ENCODE measurements at regions not wholly inside any gene's neighbourhood (a gene's known extent, or its start where the extent isn't known, plus 50 kb on each side); places are given as distances from the start of the nearest gene placed in this dataset.

DNA sequence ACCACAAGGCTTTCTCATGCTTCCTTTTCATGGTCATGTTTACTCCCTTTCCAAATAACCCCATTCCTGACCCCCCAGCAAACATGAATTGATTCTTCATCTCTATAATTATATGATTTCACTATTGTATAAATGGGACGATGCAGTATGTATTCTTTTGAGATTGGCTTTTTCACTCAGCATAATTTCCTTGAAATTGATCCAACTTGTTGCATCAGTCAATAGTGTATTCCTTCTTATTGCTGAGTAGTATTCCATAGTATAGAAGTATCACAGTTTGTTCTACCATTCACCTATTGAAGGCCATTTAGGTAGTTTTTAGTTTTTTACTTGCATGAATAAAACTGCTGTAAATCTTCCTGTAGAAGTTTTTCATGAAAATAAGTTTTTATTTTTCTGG is 264.7 kb downstream of the BAMBI start:
- H3K9me3 ChIP-seq = no peaks in the 10 kb centered on the region
- no peak for DNase-seq (ENCODE audit: low spot score)
- no peak overlapping the region for H3K27ac ChIP-seq
- no peaks in the 10 kb centered on the region for H3K4me1 ChIP-seq (replicated peaks)
- TF ChIP-seq POLR2A (IDR thresholded peaks at IDR 0.05) = no peak
- no peak for TF ChIP-seq POLR2AphosphoS5 (IDR thresholded peaks at IDR 0.05)
- TF ChIP-seq, protein P1, sequence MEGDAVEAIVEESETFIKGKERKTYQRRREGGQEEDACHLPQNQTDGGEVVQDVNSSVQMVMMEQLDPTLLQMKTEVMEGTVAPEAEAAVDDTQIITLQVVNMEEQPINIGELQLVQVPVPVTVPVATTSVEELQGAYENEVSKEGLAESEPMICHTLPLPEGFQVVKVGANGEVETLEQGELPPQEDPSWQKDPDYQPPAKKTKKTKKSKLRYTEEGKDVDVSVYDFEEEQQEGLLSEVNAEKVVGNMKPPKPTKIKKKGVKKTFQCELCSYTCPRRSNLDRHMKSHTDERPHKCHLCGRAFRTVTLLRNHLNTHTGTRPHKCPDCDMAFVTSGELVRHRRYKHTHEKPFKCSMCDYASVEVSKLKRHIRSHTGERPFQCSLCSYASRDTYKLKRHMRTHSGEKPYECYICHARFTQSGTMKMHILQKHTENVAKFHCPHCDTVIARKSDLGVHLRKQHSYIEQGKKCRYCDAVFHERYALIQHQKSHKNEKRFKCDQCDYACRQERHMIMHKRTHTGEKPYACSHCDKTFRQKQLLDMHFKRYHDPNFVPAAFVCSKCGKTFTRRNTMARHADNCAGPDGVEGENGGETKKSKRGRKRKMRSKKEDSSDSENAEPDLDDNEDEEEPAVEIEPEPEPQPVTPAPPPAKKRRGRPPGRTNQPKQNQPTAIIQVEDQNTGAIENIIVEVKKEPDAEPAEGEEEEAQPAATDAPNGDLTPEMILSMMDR (IDR thresholded peaks at IDR 0.05) = no peak
- no peaks in the 10 kb centered on the region for H3K36me3 ChIP-seq
- H3K27me3 ChIP-seq (replicated peaks; ENCODE audit: insufficient read depth) = no peaks in the 10 kb centered on the region
- no peak overlapping the region for H3K4me3 ChIP-seq
- intact Hi-C loops (cut with DNase I) = no loop called here
- WGBS = 87% methylated on average over 1 of the region's 1 CpG

DNA sequence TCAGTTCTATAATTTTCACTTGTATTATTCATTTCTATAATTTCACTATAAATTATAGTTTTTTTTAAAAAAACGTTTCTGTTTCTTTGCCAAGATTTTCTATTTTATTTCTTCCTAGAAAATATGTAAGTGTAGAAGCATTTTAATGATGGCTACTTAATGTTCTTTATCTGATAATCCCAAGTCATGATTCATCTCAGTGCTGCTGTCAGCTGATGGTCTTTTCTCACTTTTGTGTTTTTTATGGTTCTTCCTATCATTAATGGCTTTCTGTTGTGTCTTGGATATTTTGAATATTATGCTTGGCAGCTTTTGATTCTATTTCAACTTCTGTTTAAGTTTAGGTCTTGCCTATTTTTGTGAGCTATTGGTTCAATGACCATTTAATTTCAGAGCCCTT is 268.6 kb downstream of the BAMBI start:
- no peak for DNase-seq (ENCODE audit: low spot score)
- intact Hi-C loops (cut with DNase I) = no loop called here
- WGBS = 72% methylated on average over 1 of the region's 1 CpG
- TF ChIP-seq POLR2AphosphoS5 (IDR thresholded peaks at IDR 0.05) (no peak), POLR2A (IDR thresholded peaks at IDR 0.05) (no peak)
- TF ChIP-seq, protein P1 (IDR thresholded peaks at IDR 0.05) = no peak
- Histone ChIP-seq H3K9me3 (no peaks in the 10 kb centered on the region), H3K4me3 (no peak overlapping the region), H3K36me3 (no peaks in the 10 kb centered on the region), H3K4me1 (replicated peaks) (no peaks in the 10 kb centered on the region), H3K27me3 (replicated peaks; ENCODE audit: insufficient read depth) (no peaks in the 10 kb centered on the region), H3K27ac (no peak overlapping the region)

DNA sequence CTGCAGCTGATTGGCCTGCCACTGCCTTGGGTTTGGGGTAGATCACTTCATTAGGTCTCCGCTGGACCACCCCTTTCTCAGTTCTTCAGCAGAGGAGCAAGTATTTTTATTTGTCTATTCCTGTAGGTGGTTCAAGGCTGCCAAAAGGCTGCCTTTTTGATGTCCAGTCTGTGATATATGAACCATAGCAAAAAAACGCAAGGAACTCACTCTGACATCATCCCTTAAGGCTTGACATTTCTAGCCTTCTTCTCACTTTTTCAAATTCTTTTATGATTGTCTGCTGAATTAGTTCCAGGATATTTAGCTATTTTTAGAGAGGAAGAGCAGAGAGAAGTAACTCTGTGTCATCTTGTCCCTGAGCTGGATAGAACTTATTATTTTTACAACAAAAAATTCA is 269.2 kb downstream of the BAMBI start:
- H3K36me3 ChIP-seq = no peaks in the 10 kb centered on the region
- TF ChIP-seq, protein P1 (IDR thresholded peaks at IDR 0.05) = no peak
- TF ChIP-seq POLR2AphosphoS5 (IDR thresholded peaks at IDR 0.05) (no peak), POLR2A (IDR thresholded peaks at IDR 0.05) (no peak)
- 79% methylated on average over 2 of the region's 2 CpGs for WGBS
- no peak overlapping the region for H3K27ac ChIP-seq
- H3K4me1 ChIP-seq (replicated peaks) = no peaks in the 10 kb centered on the region
- H3K27me3 ChIP-seq (replicated peaks; ENCODE audit: insufficient read depth) = no peaks in the 10 kb centered on the region
- DNase-seq (ENCODE audit: low spot score) = no peak
- H3K9me3 ChIP-seq = no peaks in the 10 kb centered on the region
- no peak overlapping the region for H3K4me3 ChIP-seq
- intact Hi-C loops (cut with DNase I) = no loop called here

GRCh38 chr10:28947171-28947570 is 269.9 kb downstream of the BAMBI start:
- WGBS = 47% methylated on average over 6 of the region's 6 CpGs
- intact Hi-C loops (cut with DNase I) = no loop called here
- DNase-seq (ENCODE audit: low spot score) = no peak
- Histone ChIP-seq H3K4me3 (no peak overlapping the region), H3K4me1 (replicated peaks) (no peaks in the 10 kb centered on the region), H3K36me3 (no peaks in the 10 kb centered on the region), H3K9me3 (no peaks in the 10 kb centered on the region), H3K27ac (no peak overlapping the region), H3K27me3 (replicated peaks; ENCODE audit: insufficient read depth) (no peaks in the 10 kb centered on the region)
- TF ChIP-seq POLR2A (IDR thresholded peaks at IDR 0.05) (no peak), POLR2AphosphoS5 (IDR thresholded peaks at IDR 0.05) (no peak)
- TF ChIP-seq, protein P1 (IDR thresholded peaks at IDR 0.05) = no peak

GRCh38 chr10:28948046-28948445 is 270.7 kb downstream of the BAMBI start:
- Histone ChIP-seq H3K27ac (no peak overlapping the region), H3K4me3 (no peak overlapping the region), H3K36me3 (no peaks in the 10 kb centered on the region), H3K4me1 (replicated peaks) (no peaks in the 10 kb centered on the region), H3K9me3 (no peaks in the 10 kb centered on the region), H3K27me3 (replicated peaks; ENCODE audit: insufficient read depth) (no peaks in the 10 kb centered on the region)
- WGBS = 100% methylated on average over 1 of the region's 1 CpG
- no peak for DNase-seq (ENCODE audit: low spot score)
- intact Hi-C loops (cut with DNase I) = no loop called here
- no peak for TF ChIP-seq POLR2AphosphoS5 (IDR thresholded peaks at IDR 0.05)
